ENCODE measurements at regions not wholly inside any gene's neighbourhood (a gene's known extent, or its start where the extent isn't known, plus 50 kb on each side); places are given as distances from the start of the nearest gene placed in this dataset.

DNA sequence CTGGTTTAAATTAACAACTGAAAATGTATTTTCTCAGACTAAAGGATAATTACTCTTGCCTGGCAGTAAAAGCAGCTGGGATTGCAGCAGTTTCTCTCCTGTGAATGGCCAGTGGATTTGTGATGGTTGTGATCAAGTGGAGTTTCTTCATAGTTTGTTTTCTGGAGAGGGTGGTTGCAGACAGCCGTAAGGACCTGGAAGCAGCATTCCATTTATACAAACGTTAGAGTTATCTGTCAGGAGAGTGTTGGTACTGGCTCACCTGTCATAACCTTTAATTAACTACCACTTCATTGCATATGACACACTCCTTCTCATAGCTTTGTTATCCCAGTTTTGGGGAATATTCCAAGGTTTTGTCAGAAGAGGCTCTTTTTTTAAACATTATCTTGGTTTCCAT lies 258.4 kb upstream of the SLC10A2 start:
- TF ChIP-seq YY1 (IDR thresholded peaks at IDR 0.05; ENCODE audit: extremely low read depth, insufficient replicate concordance, low read depth, low read length) (no peak), EZH2 (IDR thresholded peaks at IDR 0.05) (no peak), CTCF (IDR thresholded peaks at IDR 0.05 in 2 of 3, conservative IDR thresholded peaks at IDR 0.05 in 1 of 3; ENCODE audit: borderline replicate concordance in 1 of 3, insufficient read depth in 1 of 3, low read depth in 2 of 3, low read length in 2 of 3) (no peak), ZBTB33 (IDR thresholded peaks at IDR 0.05; ENCODE audit: extremely low read depth, insufficient replicate concordance, low read length) (no peak), SP1 (IDR thresholded peaks at IDR 0.05; ENCODE audit: low read depth) (no peak), CEBPB (IDR thresholded peaks at IDR 0.05; ENCODE audit: low read depth) (no peak), JUND (IDR thresholded peaks at IDR 0.05) (no peak), ZNF274 (IDR thresholded peaks at IDR 0.05; ENCODE audit: low read depth, low read length) (no peak), POLR2AphosphoS5 (IDR thresholded peaks at IDR 0.05; ENCODE audit: low read depth, low read length) (no peak), RAD21 (IDR thresholded peaks at IDR 0.05; ENCODE audit: low read depth) (no peak), ATF3 (IDR thresholded peaks at IDR 0.05) (no peak), ELF1 (IDR thresholded peaks at IDR 0.05; ENCODE audit: borderline replicate concordance, low read depth) (no peak)
- TF ChIP-seq, protein P1, sequence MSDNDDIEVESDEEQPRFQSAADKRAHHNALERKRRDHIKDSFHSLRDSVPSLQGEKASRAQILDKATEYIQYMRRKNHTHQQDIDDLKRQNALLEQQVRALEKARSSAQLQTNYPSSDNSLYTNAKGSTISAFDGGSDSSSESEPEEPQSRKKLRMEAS (IDR thresholded peaks at IDR 0.05): no peak

Data from HCT116 (cell line).